Keratinocyte (primary cell): ENCODE measurements at regions not wholly inside any gene's neighbourhood (a gene's known extent, or its start where the extent isn't known, plus 50 kb on each side); places are given as distances from the start of the nearest gene placed in this dataset.

Experiments
- DNase-seq: peaks from one replicate; pipeline ENCODE4 v3.0.0-alpha.2; 2011; ENCODE audit warnings: low read depth, missing footprints, low spot score
- FAIRE-seq: peaks from 2 replicates; lab custom pipeline; 2011; peaks lifted over from hg19 to GRCh38; lab: Jason Lieb, UNC
- H2AFZ ChIP-seq: 2 replicates; pipeline ENCODE4 v1.6.0; 2012; ENCODE audit warnings: low read length, control low read depth, inconsistent platforms; ENCODE audit not compliant: control insufficient read depth
- H3K27ac ChIP-seq: 2 replicates; pipeline ENCODE4 v1.5.1; 2011; ENCODE audit warnings: low read length; ENCODE audit not compliant: control insufficient read depth, insufficient read depth
- H3K27me3 ChIP-seq: 3 replicates; pipeline ENCODE4 v1.6.0; 2011; ENCODE audit warnings: low read length; ENCODE audit not compliant: control insufficient read depth, insufficient read depth; ENCODE audit errors: extremely low read depth
- H3K36me3 ChIP-seq, 2 experiments: 2 replicates in 1 of 2; 3 replicates in 1 of 2; pipeline ENCODE4 v1.5.1; 2011; ENCODE audit warnings: low read length in 2 of 2, mild to moderate bottlenecking in 1 of 2; ENCODE audit not compliant: control insufficient read depth in 2 of 2, insufficient read depth in 2 of 2; ENCODE audit errors: extremely low read depth in 1 of 2
- H3K4me1 ChIP-seq: 3 replicates; pipeline ENCODE4 v1.5.1; 2011; ENCODE audit warnings: low read length; ENCODE audit not compliant: control insufficient read depth, insufficient read depth; ENCODE audit errors: extremely low read depth
- H3K4me2 ChIP-seq: 3 replicates; pipeline ENCODE4 v1.6.0; 2011; ENCODE audit warnings: low read depth, low read length; ENCODE audit not compliant: control insufficient read depth, insufficient read depth; ENCODE audit errors: extremely low read depth
- H3K4me3 ChIP-seq, 3 experiments: fragments of 200-600 bp in 1 of 3; sonication (generic) in 1 of 3; 2 replicates in 2 of 3; 3 replicates in 1 of 3; pipeline ENCODE4 v1.5.1; 2011 to 2016; ENCODE audit warnings: low read length in 3 of 3, mild to moderate bottlenecking in 3 of 3, control low read depth in 2 of 3, inconsistent platforms in 1 of 3, low read depth in 1 of 3, mixed read lengths in 1 of 3, mixed run types in 1 of 3, moderate library complexity in 1 of 3; ENCODE audit not compliant: control insufficient read depth in 2 of 3, insufficient read depth in 2 of 3; ENCODE audit errors: extremely low read depth in 1 of 3
- H3K79me2 ChIP-seq: 2 replicates; pipeline ENCODE4 v1.6.0; 2012; ENCODE audit warnings: low read length; ENCODE audit not compliant: control insufficient read depth, insufficient read depth
- H3K9ac ChIP-seq: 3 replicates; pipeline ENCODE4 v1.6.0; 2011; ENCODE audit warnings: low read length; ENCODE audit not compliant: control insufficient read depth, insufficient read depth; ENCODE audit errors: extremely low read depth
- H3K9me1 ChIP-seq: 3 replicates; pipeline ENCODE4 v1.6.0; 2011; ENCODE audit warnings: low read length; ENCODE audit not compliant: control insufficient read depth, insufficient read depth; ENCODE audit errors: extremely low read depth
- H3K9me3 ChIP-seq: 2 replicates; pipeline ENCODE4 v1.5.1; 2012; ENCODE audit warnings: low read depth, low read length; ENCODE audit not compliant: control insufficient read depth
- H4K20me1 ChIP-seq: 3 replicates; pipeline ENCODE4 v1.6.0; 2011; ENCODE audit warnings: low read length; ENCODE audit not compliant: control insufficient read depth, insufficient read depth; ENCODE audit errors: extremely low read depth
- EZH2 ChIP-seq: IDR thresholded peaks from one replicate; pipeline ENCODE4 v1.6.1; 2012; ENCODE audit warnings: inconsistent platforms, mild to moderate bottlenecking, low read length, moderate library complexity
- dilution Hi-C: fragments of 300-500 bp; cut with MboI; formaldehyde crosslinking; loops from one replicate; pipeline ENCODE4 v1.7.0; 2020; ENCODE audit warnings: low sequenced_read_pairs; ENCODE audit not compliant: extremely low pct_ligation_motif_present
- TF ChIP-seq, protein P1 (sequence below), 3 experiments: IDR thresholded peaks in 1 of 3; conservative IDR thresholded peaks in 1 of 3; optimal IDR thresholded peaks in 1 of 3; 2 replicates in 2 of 3; 3 replicates in 1 of 3; pipeline versions ENCODE3 to v1.5.1; 2011; ENCODE audit warnings: low read length in 3 of 3, mild to moderate bottlenecking in 3 of 3, moderate library complexity in 2 of 3, control low read depth in 1 of 3, inconsistent platforms in 1 of 3; ENCODE audit not compliant: insufficient read depth in 2 of 3; ENCODE audit errors: extremely low read depth in 1 of 3

GRCh38 chr1:72540674-72541073 is 258.3 kb upstream of the NEGR1 start:
- dilution Hi-C loops, result no loop called here

DNA sequence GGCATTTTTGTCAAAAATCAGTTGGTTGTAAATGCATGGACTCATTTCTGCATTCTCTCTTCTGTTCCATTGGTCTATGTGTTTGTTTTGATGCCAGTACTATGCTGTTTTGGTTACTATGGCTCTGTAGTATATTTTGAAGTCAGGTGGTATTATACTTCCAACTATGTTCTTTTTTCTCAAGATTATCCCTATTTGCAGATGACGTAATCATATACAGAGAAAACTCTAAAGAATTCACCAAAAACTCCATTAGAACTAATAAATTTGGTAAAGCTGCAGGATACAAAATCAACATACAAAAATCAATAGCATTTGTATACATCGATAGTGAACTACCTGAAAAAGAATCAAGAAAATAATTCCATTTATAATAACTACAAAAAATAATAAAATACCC is 253.1 kb upstream of the NEGR1 start:
- FAIRE-seq, result no peak
- no peaks in the 10 kb centered on the region for H3K9me1 ChIP-seq
- H3K9ac ChIP-seq, result no peak overlapping the region
- no peak for TF ChIP-seq EZH2
- TF ChIP-seq, protein P1, sequence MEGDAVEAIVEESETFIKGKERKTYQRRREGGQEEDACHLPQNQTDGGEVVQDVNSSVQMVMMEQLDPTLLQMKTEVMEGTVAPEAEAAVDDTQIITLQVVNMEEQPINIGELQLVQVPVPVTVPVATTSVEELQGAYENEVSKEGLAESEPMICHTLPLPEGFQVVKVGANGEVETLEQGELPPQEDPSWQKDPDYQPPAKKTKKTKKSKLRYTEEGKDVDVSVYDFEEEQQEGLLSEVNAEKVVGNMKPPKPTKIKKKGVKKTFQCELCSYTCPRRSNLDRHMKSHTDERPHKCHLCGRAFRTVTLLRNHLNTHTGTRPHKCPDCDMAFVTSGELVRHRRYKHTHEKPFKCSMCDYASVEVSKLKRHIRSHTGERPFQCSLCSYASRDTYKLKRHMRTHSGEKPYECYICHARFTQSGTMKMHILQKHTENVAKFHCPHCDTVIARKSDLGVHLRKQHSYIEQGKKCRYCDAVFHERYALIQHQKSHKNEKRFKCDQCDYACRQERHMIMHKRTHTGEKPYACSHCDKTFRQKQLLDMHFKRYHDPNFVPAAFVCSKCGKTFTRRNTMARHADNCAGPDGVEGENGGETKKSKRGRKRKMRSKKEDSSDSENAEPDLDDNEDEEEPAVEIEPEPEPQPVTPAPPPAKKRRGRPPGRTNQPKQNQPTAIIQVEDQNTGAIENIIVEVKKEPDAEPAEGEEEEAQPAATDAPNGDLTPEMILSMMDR (optimal IDR thresholded peaks at IDR 0.05 in 1 of 3, IDR thresholded peaks at IDR 0.05 in 1 of 3, conservative IDR thresholded peaks at IDR 0.05 in 1 of 3; ENCODE audit: extremely low read depth in 1 of 3, insufficient read depth in 2 of 3, low read length in 3 of 3), result no peak
- H3K4me1 ChIP-seq, result no peaks in the 10 kb centered on the region
- no peaks in the 10 kb centered on the region for H3K79me2 ChIP-seq
- no peak overlapping the region for H3K4me2 ChIP-seq
- no peaks in the 10 kb centered on the region for H3K36me3 ChIP-seq
- no peak overlapping the region for H2AFZ ChIP-seq
- H3K9me3 ChIP-seq, result no peaks in the 10 kb centered on the region
- dilution Hi-C loops, result no loop called here
- H3K27me3 ChIP-seq, result no peaks in the 10 kb centered on the region
- H3K4me3 ChIP-seq, result no peak overlapping the region
- DNase-seq, result no peak
- no peak overlapping the region for H3K27ac ChIP-seq
- no peaks in the 10 kb centered on the region for H4K20me1 ChIP-seq

More at GRCh38 chr1:72540674-72541073, 258.3 kb upstream of the NEGR1 start:
- H2AFZ ChIP-seq, result no peak overlapping the region
- H3K27me3 ChIP-seq, result no peaks in the 10 kb centered on the region
- TF ChIP-seq, protein P1 (optimal IDR thresholded peaks at IDR 0.05 in 1 of 3, IDR thresholded peaks at IDR 0.05 in 1 of 3, conservative IDR thresholded peaks at IDR 0.05 in 1 of 3; ENCODE audit: extremely low read depth in 1 of 3, insufficient read depth in 2 of 3, low read length in 3 of 3), result no peak
- TF ChIP-seq EZH2, result no peak
- no peaks in the 10 kb centered on the region for H3K9me3 ChIP-seq
- FAIRE-seq, result no peak
- no peaks in the 10 kb centered on the region for H4K20me1 ChIP-seq
- H3K4me2 ChIP-seq, result no peak overlapping the region
- no peak overlapping the region for H3K4me3 ChIP-seq
- no peak for DNase-seq
- no peak overlapping the region for H3K9ac ChIP-seq
- no peaks in the 10 kb centered on the region for H3K79me2 ChIP-seq
- H3K4me1 ChIP-seq, result no peaks in the 10 kb centered on the region
- H3K36me3 ChIP-seq, result no peaks in the 10 kb centered on the region
- no peak overlapping the region for H3K27ac ChIP-seq
- H3K9me1 ChIP-seq, result no peaks in the 10 kb centered on the region
